Smooth muscle cell (in vitro differentiated cells): ENCODE measurements at regions not wholly inside any gene's neighbourhood (a gene's known extent, or its start where the extent isn't known, plus 50 kb on each side); places are given as distances from the start of the nearest gene placed in this dataset.
A peak's percentile ranks its signal among the peaks of the same experiment; 100 is the strongest.
"Not testable (repeated sequence)": the region's sequence is repeated elsewhere in the genome, so short reads cannot be mapped to it uniquely, and the experiment has no call there.

Experiments
- DNase-seq: peaks from one replicate; lab custom pipeline; 2025; ENCODE audit not compliant: unreplicated experiment; lab: John Stamatoyannopoulos, UW
- H2AFZ ChIP-seq: fragments of 200-600 bp; sonication (generic); 2 replicates; pipeline ENCODE4 v1.6.0; 2016; ENCODE audit warnings: antibody characterized with exemption, low read depth, mild to moderate bottlenecking
- H3F3A ChIP-seq: fragments of 200-600 bp; sonication (generic); 2 replicates; pipeline ENCODE4 v1.6.0; 2017; ENCODE audit warnings: antibody characterized with exemption, low read depth
- H3K27ac ChIP-seq: fragments of 200-600 bp; sonication (generic); 2 replicates; pipeline ENCODE4 v1.5.1; 2016; ENCODE audit warnings: low read depth, mild to moderate bottlenecking
- H3K27me3 ChIP-seq: fragments of 200-600 bp; sonication (generic); 2 replicates; pipeline ENCODE4 v1.6.1; 2016; ENCODE audit warnings: low read depth, mild to moderate bottlenecking
- H3K36me3 ChIP-seq: fragments of 200-600 bp; sonication (generic); 2 replicates; pipeline ENCODE4 v1.5.1; 2016; ENCODE audit warnings: low read depth
- H3K4me1 ChIP-seq: fragments of 200-600 bp; sonication (generic); 2 replicates; pipeline ENCODE4 v1.5.1; 2016; ENCODE audit warnings: low read depth
- H3K4me2 ChIP-seq: fragments of 200-600 bp; sonication (generic); 2 replicates; pipeline ENCODE4 v1.6.0; 2016; ENCODE audit warnings: mild to moderate bottlenecking
- H3K4me3 ChIP-seq: fragments of 200-600 bp; sonication (generic); 2 replicates; pipeline ENCODE4 v1.5.1; 2016; ENCODE audit warnings: mild to moderate bottlenecking
- H3K79me2 ChIP-seq: fragments of 200-600 bp; sonication (generic); 2 replicates; pipeline ENCODE4 v1.6.0; 2016; ENCODE audit warnings: low read depth, mild to moderate bottlenecking
- H3K9ac ChIP-seq: fragments of 200-600 bp; sonication (generic); 2 replicates; pipeline ENCODE4 v1.6.0; 2016; ENCODE audit warnings: low read depth
- H3K9me3 ChIP-seq: fragments of 200-600 bp; sonication (generic); replicated peaks from 2 replicates; pipeline ENCODE4 v1.5.1; 2016; ENCODE audit warnings: low read depth
- H4K20me1 ChIP-seq: fragments of 200-600 bp; sonication (generic); 2 replicates; pipeline ENCODE4 v1.6.0; 2016; ENCODE audit warnings: low read depth
- WGBS: methylation state at CpG from one replicate; pipeline ENCODE4 v1.1.7; 2016; ENCODE audit warnings: low lambda C conversion rate; 5-methylcytosine and 5-hydroxymethylcytosine counted together

DNA sequence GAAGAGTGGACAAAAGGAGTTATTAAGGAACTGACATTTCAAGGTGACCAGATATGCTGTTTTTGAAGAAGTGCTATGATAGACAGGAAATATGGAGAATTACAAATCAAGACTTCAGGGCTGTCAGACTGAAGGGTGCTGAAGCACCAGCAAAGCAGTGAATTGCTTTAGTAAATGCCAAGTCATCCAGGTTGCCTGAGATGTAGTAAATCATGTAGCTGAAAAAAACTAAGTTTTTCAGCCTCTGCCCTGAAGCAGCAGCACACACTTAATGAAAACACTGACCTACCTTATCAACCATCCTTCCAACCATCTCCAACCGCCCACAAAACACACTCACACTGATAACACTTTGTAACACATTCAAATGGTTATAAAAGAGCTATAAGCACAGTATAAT is 110.0 kb downstream of the PRR15 start:
- H3K4me3 ChIP-seq, DNase-seq, H3K79me2 ChIP-seq, H3F3A ChIP-seq, H3K9ac ChIP-seq, H3K36me3 ChIP-seq, H3K4me2 ChIP-seq, H3K9me3 ChIP-seq, H2AFZ ChIP-seq, H3K27ac ChIP-seq, H3K27me3 ChIP-seq, H4K20me1 ChIP-seq, H3K4me1 ChIP-seq: not testable (repeated sequence)
- WGBS: 67% methylated on average over 1 of the region's 1 CpG

DNA sequence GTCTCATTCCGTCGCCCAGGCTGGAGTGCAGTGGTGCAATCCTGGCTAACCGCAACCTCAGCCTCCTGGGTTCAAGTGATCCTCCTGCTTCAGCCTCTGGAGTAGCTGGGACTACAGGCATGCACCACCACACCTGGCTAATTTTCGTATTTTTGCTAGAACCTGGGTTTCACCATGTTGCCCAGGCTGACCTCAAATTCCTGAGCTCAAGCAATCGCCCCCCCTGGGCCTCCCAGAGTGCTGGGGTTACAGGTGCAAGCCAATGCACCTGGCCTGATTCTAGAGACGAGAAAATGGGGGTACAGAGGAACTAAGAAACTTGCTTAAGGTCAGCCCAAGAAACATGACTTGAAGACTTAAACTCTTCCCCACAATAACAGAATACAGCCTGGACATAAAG is 111.0 kb downstream of the PRR15 start:
- H3F3A ChIP-seq, DNase-seq: not testable (repeated sequence)

DNA sequence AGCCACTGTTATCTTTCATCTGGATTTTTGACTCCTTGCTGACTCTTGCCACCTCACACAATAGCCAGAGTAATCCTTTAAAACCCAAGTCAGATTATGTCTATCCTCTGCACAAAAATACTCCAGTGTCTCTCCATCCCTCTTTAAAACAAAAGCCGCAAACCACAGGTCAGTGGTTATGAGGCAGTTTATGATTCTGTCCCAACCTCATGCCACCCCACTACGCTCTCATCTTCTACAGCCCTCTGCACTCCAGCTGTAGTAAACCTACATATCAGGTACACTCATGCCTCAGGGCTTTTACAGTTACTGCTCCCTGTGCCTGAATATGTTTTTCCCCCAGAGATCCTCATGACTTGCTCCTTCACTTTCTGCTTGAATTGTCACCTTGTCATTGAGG is 113.6 kb downstream of the PRR15 start:
- H3K4me1 ChIP-seq, H3K4me2 ChIP-seq, H3K27ac ChIP-seq, H4K20me1 ChIP-seq, H3K9me3 ChIP-seq, H3K9ac ChIP-seq, H3F3A ChIP-seq, H3K36me3 ChIP-seq, H2AFZ ChIP-seq, H3K27me3 ChIP-seq, DNase-seq, H3K4me3 ChIP-seq: not testable (repeated sequence)
- H3K79me2 ChIP-seq: peaks cover 17% of the 10 kb centered on the region
- WGBS: 95% methylated on average over 2 of the region's 2 CpGs

More for the DNA sequence above, 111.0 kb downstream of the PRR15 start:
- H2AFZ ChIP-seq, H3K79me2 ChIP-seq, H3K4me1 ChIP-seq, H4K20me1 ChIP-seq, H3K9me3 ChIP-seq, H3K4me3 ChIP-seq, H3K27ac ChIP-seq, H3K4me2 ChIP-seq, H3K9ac ChIP-seq, H3K36me3 ChIP-seq, H3K27me3 ChIP-seq: not testable (repeated sequence)
- WGBS: 85% methylated on average over 6 of the region's 6 CpGs

DNA sequence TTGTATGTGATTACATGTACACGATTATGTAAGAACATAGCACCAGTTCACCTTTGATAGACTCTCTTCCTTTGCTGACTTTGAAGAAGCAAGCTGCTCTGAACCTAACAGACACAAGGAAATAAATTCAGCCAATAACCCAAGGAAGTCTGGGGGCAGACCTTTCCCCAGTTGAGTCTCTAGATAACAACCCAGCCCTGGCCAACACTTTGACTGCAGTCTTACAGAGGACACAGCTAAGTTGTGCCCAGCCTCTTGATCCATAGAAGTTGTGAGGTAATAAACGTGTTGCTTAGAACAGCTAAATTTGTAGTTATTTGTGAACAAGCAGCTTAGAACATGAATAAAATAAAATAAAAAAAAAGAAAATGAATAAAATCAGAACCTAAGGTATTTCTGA is 116.3 kb downstream of the PRR15 start:
- H3K4me3 ChIP-seq: not testable (repeated sequence)
- peaks cover 17% of the 10 kb centered on the region for H3K79me2 ChIP-seq
- 94% methylated on average over 2 of the region's 2 CpGs for WGBS

DNA sequence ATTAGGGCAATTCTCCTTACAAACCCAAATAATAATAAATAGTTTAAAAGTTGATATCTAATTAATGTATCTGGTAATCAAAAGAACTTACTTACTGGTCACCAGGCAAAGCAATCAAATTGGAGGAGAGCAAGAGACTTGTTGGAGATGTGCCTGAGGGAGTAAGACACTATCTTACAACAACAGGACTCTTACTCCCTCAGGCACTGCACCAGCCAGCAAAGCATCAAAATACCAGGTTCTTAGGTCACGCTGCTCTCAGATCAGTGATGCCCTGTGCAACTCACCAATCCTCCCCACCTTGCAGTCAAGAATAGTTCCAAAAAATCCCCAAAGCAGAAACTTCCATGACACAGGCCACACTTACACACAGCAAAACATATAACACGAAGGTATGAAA is 117.0 kb downstream of the PRR15 start:
- not testable (repeated sequence) for DNase-seq, H3F3A ChIP-seq, H3K4me3 ChIP-seq, H3K9me3 ChIP-seq, H4K20me1 ChIP-seq, H3K4me2 ChIP-seq, H3K4me1 ChIP-seq, H2AFZ ChIP-seq, H3K27me3 ChIP-seq, H3K27ac ChIP-seq, H3K9ac ChIP-seq, H3K36me3 ChIP-seq
- peaks cover 17% of the 10 kb centered on the region for H3K79me2 ChIP-seq
- WGBS: 69% methylated on average over 2 of the region's 2 CpGs

More for the DNA sequence above, 116.3 kb downstream of the PRR15 start:
- H3K9ac ChIP-seq, H3K9me3 ChIP-seq, H3K4me1 ChIP-seq, H3F3A ChIP-seq, H3K27me3 ChIP-seq, DNase-seq, H3K27ac ChIP-seq, H2AFZ ChIP-seq, H3K36me3 ChIP-seq, H4K20me1 ChIP-seq, H3K4me2 ChIP-seq: not testable (repeated sequence)

DNA sequence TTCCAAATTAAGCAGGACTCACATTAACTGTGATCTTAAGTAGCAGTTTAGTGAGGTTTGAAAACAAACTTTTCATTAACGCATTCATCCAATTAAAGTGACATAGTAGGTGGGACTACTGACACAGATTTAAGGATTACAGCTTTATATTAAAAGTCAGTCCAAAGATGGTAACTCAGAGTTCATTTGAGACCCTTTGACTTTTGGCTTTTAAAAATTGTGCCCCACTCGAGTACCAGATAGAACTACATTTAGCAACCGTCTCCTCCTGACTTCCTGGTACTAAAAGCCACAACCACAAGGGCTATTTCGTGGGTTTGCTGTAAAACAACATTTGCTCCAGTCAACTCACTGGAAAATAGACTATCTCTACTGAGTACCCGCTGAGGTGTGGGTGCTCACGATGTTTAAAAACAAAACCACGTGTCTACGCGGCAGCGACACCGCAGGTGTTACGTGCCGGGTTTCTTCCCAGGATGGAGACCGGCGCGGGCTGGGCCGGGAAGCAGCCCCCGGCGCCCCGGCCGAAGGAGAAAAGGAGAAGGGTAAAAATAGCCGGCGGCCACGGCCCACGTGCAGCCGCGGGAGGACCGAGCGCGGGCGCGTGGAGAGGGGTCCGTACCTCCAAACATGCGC is 120.6 kb downstream of the PRR15 start:
- not testable (repeated sequence) for H3K9me3 ChIP-seq, H3K27me3 ChIP-seq, DNase-seq, H3K27ac ChIP-seq, H3K36me3 ChIP-seq, H3F3A ChIP-seq, H3K9ac ChIP-seq, H4K20me1 ChIP-seq, H3K4me1 ChIP-seq
- WGBS: 1% methylated on average over 27 of the region's 34 CpGs
- peak overlapping the region; percentile 90 for H2AFZ ChIP-seq
- H3K4me2 ChIP-seq: peak overlapping the region; percentile 94
- peak overlapping the region; percentile 72 for H3K4me3 ChIP-seq
- H3K79me2 ChIP-seq: peaks cover 16% of the 10 kb centered on the region
